Stomach (tissue), 4 donors: ENCODE measurements at regions not wholly inside any gene's neighbourhood (a gene's known extent, or its start where the extent isn't known, plus 50 kb on each side); places are given as distances from the start of the nearest gene placed in this dataset.

Experiments
- POLR2A ChIP-seq, 4 donors: fragments of 450-650 bp; IDR thresholded peaks; one replicate each; pipeline ENCODE4 v1.6.1; 2016; ENCODE audit warnings: antibody characterized with exemption in 4 of 4, control low read depth in 2 of 4, mild to moderate bottlenecking in 1 of 4, moderate library complexity in 1 of 4
- POLR2AphosphoS5 ChIP-seq, 3 donors: sonication (generic); formaldehyde crosslinking; IDR thresholded peaks; one replicate each; pipeline ENCODE4 v1.6.1; 2016; ENCODE audit warnings: antibody characterized with exemption in 3 of 3
- TF ChIP-seq, protein P1 (sequence below), 7 experiments: fragments of 450-650 bp in 4 of 7; fragments of 200-600 bp in 3 of 7; sonication (generic) in 3 of 7; IDR thresholded peaks; one replicate each; pipeline ENCODE4 v1.5.1; 2016 to 2019; ENCODE audit warnings: antibody characterized with exemption in 7 of 7, control low read depth in 2 of 7, mild to moderate bottlenecking in 1 of 7

DNA sequence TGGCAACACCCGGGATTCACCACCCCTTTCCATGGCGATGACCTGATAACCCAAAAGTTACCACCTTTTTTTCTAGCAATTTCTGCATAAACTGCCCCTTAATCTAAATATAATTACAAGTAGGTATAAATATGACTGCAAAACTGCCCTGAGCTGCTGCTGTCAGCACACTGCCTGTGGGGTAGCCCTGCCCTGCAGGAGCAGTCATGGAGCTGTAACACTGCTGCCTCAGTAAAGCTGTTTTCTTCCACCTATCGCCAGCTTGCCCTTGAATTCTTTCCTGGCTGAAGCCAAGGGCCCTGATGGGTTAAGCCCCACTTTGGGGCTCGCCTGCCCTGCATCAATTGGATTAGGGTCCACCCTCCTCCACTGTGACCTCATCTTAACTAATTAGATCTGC lies 368.8 kb downstream of the SFMBT2 start:
- TF ChIP-seq POLR2A (IDR thresholded peaks at IDR 0.05) (no peak), POLR2AphosphoS5 (IDR thresholded peaks at IDR 0.05) (no peak)
- TF ChIP-seq, protein P1, sequence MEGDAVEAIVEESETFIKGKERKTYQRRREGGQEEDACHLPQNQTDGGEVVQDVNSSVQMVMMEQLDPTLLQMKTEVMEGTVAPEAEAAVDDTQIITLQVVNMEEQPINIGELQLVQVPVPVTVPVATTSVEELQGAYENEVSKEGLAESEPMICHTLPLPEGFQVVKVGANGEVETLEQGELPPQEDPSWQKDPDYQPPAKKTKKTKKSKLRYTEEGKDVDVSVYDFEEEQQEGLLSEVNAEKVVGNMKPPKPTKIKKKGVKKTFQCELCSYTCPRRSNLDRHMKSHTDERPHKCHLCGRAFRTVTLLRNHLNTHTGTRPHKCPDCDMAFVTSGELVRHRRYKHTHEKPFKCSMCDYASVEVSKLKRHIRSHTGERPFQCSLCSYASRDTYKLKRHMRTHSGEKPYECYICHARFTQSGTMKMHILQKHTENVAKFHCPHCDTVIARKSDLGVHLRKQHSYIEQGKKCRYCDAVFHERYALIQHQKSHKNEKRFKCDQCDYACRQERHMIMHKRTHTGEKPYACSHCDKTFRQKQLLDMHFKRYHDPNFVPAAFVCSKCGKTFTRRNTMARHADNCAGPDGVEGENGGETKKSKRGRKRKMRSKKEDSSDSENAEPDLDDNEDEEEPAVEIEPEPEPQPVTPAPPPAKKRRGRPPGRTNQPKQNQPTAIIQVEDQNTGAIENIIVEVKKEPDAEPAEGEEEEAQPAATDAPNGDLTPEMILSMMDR (IDR thresholded peaks at IDR 0.05): no peak
